HK-2 (cell line): ENCODE measurements at regions not wholly inside any gene's neighbourhood (a gene's known extent, or its start where the extent isn't known, plus 50 kb on each side); places are given as distances from the start of the nearest gene placed in this dataset.
A peak's percentile ranks its signal among the peaks of the same experiment; 100 is the strongest.

Experiments used
- DNase-seq: peaks from one replicate; pipeline ENCODE4 v3.0.0-alpha.2; 2018; ENCODE audit not compliant: unreplicated experiment

- DNase-seq, result no peak
Measured at GRCh38 chrX:68947882-68948605, 119.2 kb downstream of the EFNB1 start.

GRCh38 chrX:68945603-68946228 is 116.9 kb downstream of the EFNB1 start:
- no peak for DNase-seq

DNA sequence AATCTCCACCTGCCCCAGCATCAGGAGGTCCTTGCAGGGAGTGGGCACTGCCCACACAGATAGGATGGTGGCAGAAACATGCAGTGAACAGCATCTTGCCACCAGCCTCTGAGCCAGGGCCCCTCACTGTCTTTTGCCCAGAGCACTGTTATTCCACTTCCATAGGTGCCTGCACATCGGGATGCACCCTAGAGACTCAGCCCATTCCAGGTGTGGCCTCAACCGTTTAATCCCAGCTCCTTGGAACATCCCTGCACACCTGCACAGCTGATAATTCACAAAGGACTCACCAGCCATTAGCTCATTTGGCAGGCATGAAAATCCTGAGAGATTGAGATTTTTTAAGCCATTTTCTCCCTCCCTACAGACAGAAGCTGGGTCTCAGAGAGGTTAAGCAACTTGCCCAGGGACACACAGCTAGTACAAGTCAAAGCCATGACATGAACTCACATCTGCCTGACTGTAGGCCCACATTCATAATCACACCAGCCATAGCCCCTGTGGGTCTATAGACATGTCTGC is 116.3 kb downstream of the EFNB1 start:
- no peak for DNase-seq

DNA sequence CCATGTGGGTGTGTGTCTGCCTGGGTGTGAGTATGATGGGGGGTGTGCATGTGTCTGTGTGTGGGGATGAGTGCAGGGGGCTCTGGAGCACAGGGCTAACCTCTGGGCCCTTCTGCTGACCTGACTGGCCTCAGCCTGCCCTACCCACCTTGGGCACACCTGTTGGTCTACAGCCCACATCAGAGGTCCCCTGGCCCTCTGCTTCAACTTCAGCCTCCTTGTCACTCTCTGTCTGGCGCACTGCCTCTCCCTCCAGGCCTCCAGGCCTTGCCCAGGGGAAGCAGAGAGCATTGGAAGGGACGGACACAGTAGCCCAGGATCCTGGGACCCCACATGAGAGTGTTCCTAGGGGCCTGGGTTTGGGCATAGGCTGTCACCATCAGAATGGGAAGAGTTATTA is 115.4 kb downstream of the EFNB1 start:
- no peak for DNase-seq

- no peak for DNase-seq
Measured at GRCh38 chrX:68942840-68943239, 114.0 kb downstream of the EFNB1 start.

DNA sequence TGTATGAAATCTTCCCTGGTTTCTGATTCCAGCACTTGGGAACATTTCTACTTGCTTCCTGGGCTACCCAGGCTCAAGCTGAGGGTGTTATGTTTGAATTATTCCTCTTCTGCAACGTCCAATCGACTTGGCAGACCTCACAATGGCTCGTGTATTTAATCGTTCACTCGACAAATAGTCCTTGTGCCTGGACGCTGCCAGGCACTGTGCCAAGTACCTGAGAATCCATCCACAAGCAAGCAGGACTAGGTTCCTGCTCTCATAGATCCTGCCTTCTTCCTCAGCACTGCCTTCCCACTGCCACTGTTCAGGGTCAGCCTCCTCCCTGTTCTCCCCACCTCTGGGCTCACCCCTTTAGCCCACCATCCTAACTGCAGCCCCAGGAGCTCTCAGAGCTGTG is 113.3 kb downstream of the EFNB1 start:
- DNase-seq, result no peak

GRCh38 chrX:68941385-68941952 is 112.6 kb downstream of the EFNB1 start:
- no peak for DNase-seq

GRCh38 chrX:68940601-68941000 is 111.8 kb downstream of the EFNB1 start:
- DNase-seq, result no peak

DNA sequence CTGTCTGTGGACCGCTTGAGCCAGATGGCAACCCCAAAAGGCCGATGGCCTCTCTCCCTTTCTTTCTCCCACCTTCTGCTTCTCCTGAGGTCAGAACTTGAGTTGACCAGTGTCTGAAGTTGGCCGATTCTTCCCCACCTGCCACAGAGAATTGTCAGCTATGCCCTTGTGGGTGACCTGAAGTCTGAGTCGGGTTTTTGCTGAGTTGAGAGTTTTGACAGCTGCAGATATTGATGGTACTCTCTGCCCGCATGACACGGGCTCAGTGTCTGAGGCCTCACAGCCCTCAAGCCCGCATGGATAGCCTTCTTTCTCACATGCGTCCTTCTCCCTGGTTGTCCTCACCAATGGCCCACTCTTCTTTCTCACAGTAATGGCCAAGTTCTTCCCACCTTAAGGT is 111.0 kb downstream of the EFNB1 start:
- DNase-seq, result no peak

DNA sequence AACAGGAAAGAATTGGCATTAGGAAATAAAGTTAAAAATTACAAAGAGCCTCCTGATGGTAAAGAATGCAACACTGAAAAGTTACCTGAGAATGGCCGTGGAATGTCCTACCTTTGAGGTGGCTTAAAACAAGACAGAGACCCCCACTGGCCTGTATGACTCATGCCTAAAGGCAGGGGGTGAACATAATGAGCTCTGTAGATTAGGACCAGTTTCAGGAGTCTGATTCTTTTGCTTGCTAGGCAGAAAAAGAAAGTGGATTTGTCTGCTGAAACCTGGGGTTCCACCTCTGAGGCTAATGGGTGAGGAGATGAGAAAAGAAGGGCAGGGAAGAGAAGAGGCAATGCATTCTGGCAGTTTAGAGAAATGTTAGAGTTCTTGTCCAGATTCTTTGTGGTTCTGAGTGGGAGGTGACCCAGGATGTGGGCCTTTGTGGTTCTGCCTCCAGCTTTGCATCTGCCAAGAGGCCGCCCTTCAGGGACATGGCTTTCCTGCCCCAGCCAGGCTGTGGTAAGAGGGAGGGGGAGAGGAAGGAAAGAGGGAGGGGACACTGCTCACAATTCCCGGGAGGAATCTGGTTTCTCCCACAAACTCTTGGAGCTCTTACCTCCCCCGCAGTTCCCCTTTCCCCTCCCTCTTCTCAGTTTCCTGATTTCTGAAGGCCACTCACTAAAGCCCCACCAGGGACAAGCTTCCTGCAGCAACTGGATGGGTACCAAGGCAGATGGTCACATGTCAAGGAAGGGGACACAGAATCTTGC is 109.6 kb downstream of the EFNB1 start:
- no peak for DNase-seq

DNA sequence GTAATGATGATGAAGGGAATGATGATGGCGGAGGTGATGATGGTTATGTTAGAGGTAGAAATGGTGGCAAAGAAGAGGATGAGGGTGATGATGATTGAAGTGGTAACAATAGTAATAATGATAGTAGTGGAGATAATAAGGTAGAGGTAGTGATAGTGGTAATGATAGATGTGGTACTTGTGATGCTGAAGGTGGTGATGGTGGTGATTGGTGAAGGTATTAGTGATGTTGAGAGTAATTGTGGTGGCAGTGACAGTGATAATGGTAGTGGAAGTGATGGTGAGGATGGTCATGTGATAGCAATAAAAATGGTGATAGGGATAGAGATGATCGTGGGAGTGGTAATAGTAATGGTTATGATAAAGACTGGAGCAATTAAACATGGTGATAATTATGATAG is 108.8 kb downstream of the EFNB1 start:
- DNase-seq, result no peak

- peak; percentile 18 for DNase-seq
Measured at GRCh38 chrX:68936608-68937007, 107.8 kb downstream of the EFNB1 start.

- no peak for DNase-seq
Measured at GRCh38 chrX:68936126-68936525, 107.3 kb downstream of the EFNB1 start.

DNA sequence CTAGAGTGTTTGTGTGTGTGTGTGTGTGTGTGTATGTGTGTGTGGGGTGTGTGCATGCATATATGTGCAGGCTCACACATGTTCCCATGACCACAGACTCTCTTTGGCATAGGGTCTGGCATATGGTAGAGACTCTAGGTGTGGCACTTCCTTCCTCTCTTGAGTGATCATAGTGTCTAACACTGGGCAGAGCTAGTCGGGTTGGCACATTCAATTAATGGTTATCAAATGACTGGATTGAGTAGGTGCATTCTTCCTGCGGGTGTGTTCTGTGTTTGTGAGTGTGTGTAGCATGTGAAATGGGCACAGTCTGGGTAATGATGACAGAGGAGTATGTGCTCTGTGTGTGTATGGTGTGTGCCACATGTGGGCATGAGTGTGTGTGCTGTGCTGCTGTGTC is 106.5 kb downstream of the EFNB1 start:
- no peak for DNase-seq

DNA sequence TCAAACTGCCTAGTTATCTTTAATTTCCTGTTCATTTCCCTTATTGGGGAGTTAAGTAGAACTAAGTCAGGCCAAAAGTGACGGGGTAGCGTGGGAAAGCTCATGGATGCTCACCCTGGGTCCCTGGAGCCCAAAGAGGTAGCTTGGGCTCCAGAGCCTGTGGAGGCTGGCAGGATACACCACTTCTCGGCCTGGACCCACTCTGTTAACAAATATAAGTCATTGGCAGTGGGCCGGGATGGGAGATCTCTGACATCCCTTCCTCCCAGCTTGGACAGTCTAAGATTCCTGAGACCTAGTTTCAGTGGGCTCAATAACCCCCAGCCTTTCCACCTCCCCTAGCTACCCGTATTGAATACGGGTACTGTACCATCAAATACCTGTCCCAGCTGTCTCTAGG is 106.1 kb downstream of the EFNB1 start:
- DNase-seq, result no peak

DNA sequence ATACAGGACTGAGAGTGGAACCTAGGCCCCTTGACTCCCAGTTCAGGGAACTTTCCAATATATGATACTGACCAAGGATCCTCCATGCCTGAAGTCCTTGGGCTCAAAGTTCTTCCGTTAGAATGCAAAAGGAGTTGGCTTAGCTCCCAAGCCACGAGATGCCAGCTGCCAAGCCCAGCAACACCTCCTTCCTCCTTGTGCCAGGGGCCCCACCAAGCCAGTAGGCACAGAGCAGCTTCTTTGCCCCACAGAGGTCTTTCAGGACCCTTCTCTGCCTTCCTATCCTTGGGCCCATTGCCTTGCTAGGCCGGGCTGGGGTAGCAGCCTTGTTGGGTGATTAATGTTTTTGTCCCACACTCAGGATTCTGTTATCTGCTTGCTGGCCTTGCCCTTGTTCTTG is 105.6 kb downstream of the EFNB1 start:
- no peak for DNase-seq

GRCh38 chrX:68932611-68933010 is 103.8 kb downstream of the EFNB1 start:
- DNase-seq, result no peak

DNA sequence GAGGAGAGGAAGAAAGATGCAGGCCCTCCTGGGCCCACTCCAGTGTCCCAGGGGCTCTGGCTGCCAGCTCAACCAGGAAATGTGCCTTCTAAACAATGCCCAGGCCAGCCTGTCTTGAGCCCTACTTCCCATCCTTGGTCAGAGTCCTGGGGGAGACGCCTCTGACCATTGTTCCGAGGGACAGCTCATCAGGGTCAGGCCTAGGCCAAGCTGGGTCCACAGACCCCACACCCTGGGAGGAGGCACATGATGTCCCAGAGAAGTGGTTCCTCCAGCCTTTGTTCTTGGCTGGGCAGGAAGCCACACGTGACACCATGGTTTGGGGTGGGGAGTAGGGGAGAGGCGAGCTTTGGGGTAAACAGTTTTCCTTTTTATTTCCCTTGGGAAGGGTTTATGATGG is 102.5 kb downstream of the EFNB1 start:
- no peak for DNase-seq

GRCh38 chrX:68930542-68931317 is 101.9 kb downstream of the EFNB1 start:
- DNase-seq, result no peak

DNA sequence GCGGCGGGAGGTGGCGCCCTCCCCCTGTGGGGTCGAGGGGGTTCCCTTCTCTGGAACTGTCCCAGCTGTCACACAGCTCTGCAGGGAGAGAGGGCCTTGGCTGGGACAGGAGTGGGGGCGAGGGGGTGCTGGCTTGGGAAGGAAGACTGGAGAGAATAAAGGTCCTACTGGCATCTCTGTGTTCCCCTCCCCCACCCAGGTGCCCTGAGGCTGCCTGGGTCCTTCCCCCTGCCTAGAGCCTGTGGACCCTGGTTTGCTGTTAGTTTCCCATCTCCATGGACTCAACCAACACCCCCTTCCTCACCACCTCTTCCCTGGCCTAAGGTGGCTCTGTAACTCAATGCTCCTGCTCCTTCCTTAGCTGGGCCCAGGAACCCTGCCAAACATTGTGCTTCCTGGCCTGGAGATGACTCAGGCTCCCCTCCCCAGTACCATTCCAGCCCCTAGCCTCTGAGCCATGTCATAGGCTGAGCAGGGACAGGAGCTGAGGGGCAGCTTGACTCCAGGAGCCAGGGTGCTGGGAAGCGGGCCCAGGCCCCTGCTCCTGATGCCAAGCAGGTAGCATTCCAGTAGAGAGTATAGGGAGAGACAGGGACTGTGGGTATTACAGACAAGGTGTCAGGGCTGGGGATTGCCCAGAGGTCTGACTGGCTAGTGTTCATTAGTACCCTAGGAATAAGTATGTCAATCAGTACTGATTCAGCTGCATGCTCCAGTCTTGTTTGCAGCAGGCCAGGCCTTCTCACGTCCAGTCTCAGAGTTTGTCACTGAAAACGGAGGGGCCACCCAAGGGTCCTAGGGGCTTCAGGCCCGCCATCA is 100.7 kb downstream of the EFNB1 start:
- DNase-seq, result peak; percentile 15

DNA sequence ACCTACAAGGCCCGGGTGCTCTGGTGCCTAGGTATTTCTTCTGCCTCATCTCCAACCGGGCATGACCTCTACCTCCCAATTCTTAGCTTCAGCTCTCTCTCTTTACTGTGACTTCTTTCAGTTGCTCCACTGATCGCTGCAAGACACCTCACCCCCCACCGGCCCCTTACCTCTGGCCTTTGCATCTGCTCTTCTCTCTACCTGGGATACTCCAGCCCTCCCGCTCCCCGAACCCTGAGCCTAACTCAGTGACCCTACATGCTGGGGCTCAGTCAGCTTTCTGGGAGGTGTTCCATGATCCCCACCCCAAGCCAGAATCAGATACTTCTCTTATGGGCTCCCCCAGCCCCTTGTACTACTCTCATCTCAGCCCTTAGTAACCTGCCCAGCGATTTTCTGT is 99.6 kb downstream of the EFNB1 start:
- no peak for DNase-seq
